ENCODE measurements at regions not wholly inside any gene's neighbourhood (a gene's known extent, or its start where the extent isn't known, plus 50 kb on each side); places are given as distances from the start of the nearest gene placed in this dataset.

- TF ChIP-seq POLR2A (IDR thresholded peaks at IDR 0.05; ENCODE audit: extremely low read depth, insufficient read length) (no peak), MYC (IDR thresholded peaks at IDR 0.05; ENCODE audit: low read depth, low read length) (no peak), CTCF (IDR thresholded peaks at IDR 0.05; ENCODE audit: low read depth, low read length) (no peak), MAX (IDR thresholded peaks at IDR 0.05; ENCODE audit: low read depth, low read length) (no peak)
- no peak overlapping the region for H3K4me3 ChIP-seq (ENCODE audit: low read depth, low read length)
- DNase-seq (ENCODE audit: low read depth): no peak
Observed at GRCh38 chr12:24750263-24750662, 198.6 kb downstream of the BCAT1 start.

- no peak overlapping the region for H3K4me3 ChIP-seq (ENCODE audit: low read depth, low read length)
- DNase-seq (ENCODE audit: low read depth): no peak
- TF ChIP-seq MAX (IDR thresholded peaks at IDR 0.05; ENCODE audit: low read depth, low read length) (no peak), CTCF (IDR thresholded peaks at IDR 0.05; ENCODE audit: low read depth, low read length) (no peak), MYC (IDR thresholded peaks at IDR 0.05; ENCODE audit: low read depth, low read length) (no peak), POLR2A (IDR thresholded peaks at IDR 0.05; ENCODE audit: extremely low read depth, insufficient read length) (no peak)
Observed at GRCh38 chr12:24749171-24749570, 199.7 kb downstream of the BCAT1 start.

GRCh38 chr12:24748326-24748725 is 200.6 kb downstream of the BCAT1 start:
- no peak overlapping the region for H3K4me3 ChIP-seq (ENCODE audit: low read depth, low read length)
- no peak for DNase-seq (ENCODE audit: low read depth)
- no peak for TF ChIP-seq MAX (IDR thresholded peaks at IDR 0.05; ENCODE audit: low read depth, low read length)
- TF ChIP-seq MYC (IDR thresholded peaks at IDR 0.05; ENCODE audit: low read depth, low read length): no peak
- TF ChIP-seq CTCF (IDR thresholded peaks at IDR 0.05; ENCODE audit: low read depth, low read length): no peak
- TF ChIP-seq POLR2A (IDR thresholded peaks at IDR 0.05; ENCODE audit: extremely low read depth, insufficient read length): no peak

- no peak for DNase-seq (ENCODE audit: low read depth)
- TF ChIP-seq MYC (IDR thresholded peaks at IDR 0.05; ENCODE audit: low read depth, low read length): no peak
- TF ChIP-seq POLR2A (IDR thresholded peaks at IDR 0.05; ENCODE audit: extremely low read depth, insufficient read length): no peak
- no peak for TF ChIP-seq CTCF (IDR thresholded peaks at IDR 0.05; ENCODE audit: low read depth, low read length)
- TF ChIP-seq MAX (IDR thresholded peaks at IDR 0.05; ENCODE audit: low read depth, low read length): no peak
- no peak overlapping the region for H3K4me3 ChIP-seq (ENCODE audit: low read depth, low read length)
Observed at GRCh38 chr12:24746864-24747263, 202.0 kb downstream of the BCAT1 start.

- no peak for TF ChIP-seq POLR2A (IDR thresholded peaks at IDR 0.05; ENCODE audit: extremely low read depth, insufficient read length)
- H3K4me3 ChIP-seq (ENCODE audit: low read depth, low read length): no peak overlapping the region
- DNase-seq (ENCODE audit: low read depth): no peak
Observed at GRCh38 chr12:24746006-24746671, 202.8 kb downstream of the BCAT1 start.

- no peak for DNase-seq (ENCODE audit: low read depth)
- H3K4me3 ChIP-seq (ENCODE audit: low read depth, low read length): no peak overlapping the region
- TF ChIP-seq CTCF (IDR thresholded peaks at IDR 0.05; ENCODE audit: low read depth, low read length) (no peak), MYC (IDR thresholded peaks at IDR 0.05; ENCODE audit: low read depth, low read length) (no peak), MAX (IDR thresholded peaks at IDR 0.05; ENCODE audit: low read depth, low read length) (no peak), POLR2A (IDR thresholded peaks at IDR 0.05; ENCODE audit: extremely low read depth, insufficient read length) (no peak)
Observed at GRCh38 chr12:24743941-24744793, 204.7 kb downstream of the BCAT1 start.

Measured in NB4 (cell line).